Kidney (tissue), 13 donors: ENCODE measurements at regions not wholly inside any gene's neighbourhood (a gene's known extent, or its start where the extent isn't known, plus 50 kb on each side); places are given as distances from the start of the nearest gene placed in this dataset.

Experiments
- DNase-seq, 5 donors: peaks; one replicate each; pipeline ENCODE4 v3.0.0-alpha.2; 2013 to 2020
- FAIRE-seq: peaks from 2 replicates; lab custom pipeline; 2012; peaks lifted over from hg19 to GRCh38; lab: Jason Lieb, UNC
- H3K27ac ChIP-seq, 2 donors: one replicate each; pipeline ENCODE4 v1.7.0; 2013; ENCODE audit warnings: low read depth in 2 of 2, low read length in 2 of 2, inconsistent platforms in 1 of 2
- H3K27me3 ChIP-seq: one replicate; pipeline ENCODE4 v1.7.1; 2013; ENCODE audit warnings: low read length, inconsistent platforms; ENCODE audit not compliant: control insufficient read depth, insufficient read depth
- H3K36me3 ChIP-seq, 3 donors: one replicate each; pipeline versions ENCODE4 v1.7.0 to v1.7.1; 2013; ENCODE audit warnings: low read length in 3 of 3, control low read depth in 1 of 3, inconsistent platforms in 1 of 3; ENCODE audit not compliant: insufficient read depth in 3 of 3, control insufficient read depth in 2 of 3
- H3K4me1 ChIP-seq, 3 donors: one replicate each; pipeline versions ENCODE4 v1.7.0 to v1.7.1; 2013; ENCODE audit warnings: low read length in 3 of 3, inconsistent platforms in 1 of 3, low read depth in 1 of 3; ENCODE audit not compliant: control insufficient read depth in 2 of 3, insufficient read depth in 2 of 3
- H3K4me3 ChIP-seq, 3 donors: one replicate each; pipeline versions ENCODE4 v1.7.0 to v1.8.1; 2013; ENCODE audit warnings: low read length in 3 of 3, control low read depth in 1 of 3, inconsistent platforms in 1 of 3
- H3K9ac ChIP-seq, 3 donors: one replicate each; pipeline versions ENCODE4 v1.7.0 to v1.7.1; 2013; ENCODE audit warnings: low read length in 3 of 3, control low read depth in 1 of 3, inconsistent platforms in 1 of 3
- H3K9me3 ChIP-seq, 3 donors: one replicate each; pipeline versions ENCODE4 v1.7.0 to v1.7.1; 2013; ENCODE audit warnings: low read length in 3 of 3, control low read depth in 1 of 3, inconsistent platforms in 1 of 3; ENCODE audit not compliant: control insufficient read depth in 2 of 3, insufficient read depth in 1 of 3
- CTCF ChIP-seq: IDR thresholded peaks from 3 replicates; pipeline ENCODE4 v1.5.1; 2012; ENCODE audit warnings: mild to moderate bottlenecking, moderate library complexity, borderline replicate concordance; ENCODE audit not compliant: insufficient read depth; ENCODE audit errors: extremely low read depth
- intact Hi-C: fragments of 100-400 bp; cut with DNase I; formaldehyde crosslinking; loops from one replicate; pipeline ENCODE4 v1.11.1; 2022
- donor health status: control.
- donor health status: control.
- donor health status: control.
- donor health status: control.
- donor health status: control.
- donor health status: DM: yes; HTN: yes; CAD: no.
- donor health status: Normal renal cell carcinoma (clear cell type).

- FAIRE-seq (no peak), DNase-seq (no peak)
- H3K9ac ChIP-seq = no peak overlapping the region
- H3K27me3 ChIP-seq = no peaks in the 10 kb centered on the region
- H3K36me3 ChIP-seq = no peaks in the 10 kb centered on the region
- no peak for TF ChIP-seq CTCF
- H3K4me3 ChIP-seq = no peak overlapping the region
- no peak overlapping the region for H3K27ac ChIP-seq
- peaks cover 9 to 13% (median 10%) of the 10 kb centered on the region in 3 donors for H3K4me1 ChIP-seq
- intact Hi-C loops = no loop called here
- H3K9me3 ChIP-seq = no peaks in the 10 kb centered on the region
Measured at GRCh38 chr11:130649801-130650200, 201.4 kb downstream of the ADAMTS15 start.

GRCh38 chr11:130650456-130651030 is 202.1 kb downstream of the ADAMTS15 start:
- no peaks in the 10 kb centered on the region for H3K36me3 ChIP-seq
- TF ChIP-seq CTCF = no peak
- FAIRE-seq (no peak), DNase-seq (no peak)
- H3K9me3 ChIP-seq = no peaks in the 10 kb centered on the region
- intact Hi-C loops = no loop called here
- H3K9ac ChIP-seq = no peak overlapping the region
- no peak overlapping the region for H3K4me3 ChIP-seq
- H3K27ac ChIP-seq = no peak overlapping the region
- H3K4me1 ChIP-seq = peaks cover 9 to 15% (median 10%) of the 10 kb centered on the region in 3 donors
- H3K27me3 ChIP-seq = no peaks in the 10 kb centered on the region

GRCh38 chr11:130651066-130651855 is 202.8 kb downstream of the ADAMTS15 start:
- Histone ChIP-seq H3K9me3 (peaks cover 0 to 2% (median 0%) of the 10 kb centered on the region in 3 donors), H3K4me1 (peaks cover 9 to 15% (median 10%) of the 10 kb centered on the region in 3 donors), H3K27me3 (no peaks in the 10 kb centered on the region), H3K27ac (no peak overlapping the region), H3K36me3 (no peaks in the 10 kb centered on the region), H3K4me3 (no peak overlapping the region), H3K9ac (no peak overlapping the region)
- no peak for FAIRE-seq
- peak in 1 of 5 donors; percentile 11 for DNase-seq
- TF ChIP-seq CTCF = no peak
- intact Hi-C loops = no loop called here
